Stomach (tissue), 8 donors: ENCODE measurements at regions not wholly inside any gene's neighbourhood (a gene's known extent, or its start where the extent isn't known, plus 50 kb on each side); places are given as distances from the start of the nearest gene placed in this dataset.

ENCODE experiments used
- DNase-seq, 2 donors: peaks; one replicate each; pipeline versions ENCODE4 v3.0.0 to v3.0.0-alpha.2; 2013 to 2019
- H3K27ac ChIP-seq, 5 donors: fragments of 200-600 bp in 4 of 5; sonication (generic) in 4 of 5; one replicate each; pipeline ENCODE4 v1.5.1; 2013 to 2019; ENCODE audit warnings: mild to moderate bottlenecking in 1 of 5, moderate library complexity in 1 of 5
- H3K27me3 ChIP-seq, 3 donors: fragments of 200-600 bp; sonication (generic); one replicate each; pipeline ENCODE4 v1.5.1; 2017 to 2019; ENCODE audit warnings: mixed run types in 1 of 3
- H3K36me3 ChIP-seq, 4 donors: fragments of 200-600 bp; sonication (generic); 1 replicate in 3 of 4; 2 replicates in 1 of 4; pipeline ENCODE4 v1.5.1; 2016 to 2019
- H3K4me1 ChIP-seq, 4 donors: fragments of 200-600 bp; sonication (generic); one replicate each; pipeline ENCODE4 v1.5.1; 2016 to 2019
- H3K4me3 ChIP-seq, 4 donors: fragments of 200-600 bp; sonication (generic) in 3 of 4; one replicate each; pipeline ENCODE4 v1.5.1; 2016 to 2019; ENCODE audit warnings: mild to moderate bottlenecking in 1 of 4
- H3K9me3 ChIP-seq, 4 donors: fragments of 200-600 bp; sonication (generic); one replicate each; pipeline ENCODE4 v1.5.1; 2016 to 2019
- EP300 ChIP-seq: sonication (generic); formaldehyde crosslinking; IDR thresholded peaks from one replicate; pipeline ENCODE4 v1.6.1; 2017; ENCODE audit warnings: antibody characterized with exemption
- POLR2A ChIP-seq, 4 donors: fragments of 450-650 bp; IDR thresholded peaks; one replicate each; pipeline ENCODE4 v1.6.1; 2016; ENCODE audit warnings: antibody characterized with exemption in 4 of 4, control low read depth in 2 of 4, mild to moderate bottlenecking in 1 of 4, moderate library complexity in 1 of 4
- POLR2AphosphoS5 ChIP-seq, 3 donors: sonication (generic); formaldehyde crosslinking; IDR thresholded peaks; one replicate each; pipeline ENCODE4 v1.6.1; 2016; ENCODE audit warnings: antibody characterized with exemption in 3 of 3
- WGBS, 5 donors: extraction: QIAGEN DNeasy Blood & Tissue Kit in 3 of 5; methylation state at CpG; one replicate each; pipeline versions ENCODE4 v1.1.5 to v1.1.7; 2013 to 2018; 5-methylcytosine and 5-hydroxymethylcytosine counted together
- intact Hi-C: fragments of 100-400 bp; cut with DNase I; formaldehyde crosslinking; loops from one replicate; pipeline ENCODE4 v1.15.1; 2023; ENCODE audit warnings: low total_unique reads
- TF ChIP-seq, protein P1 (sequence below), 7 experiments: fragments of 450-650 bp in 4 of 7; fragments of 200-600 bp in 3 of 7; sonication (generic) in 3 of 7; IDR thresholded peaks; one replicate each; pipeline ENCODE4 v1.5.1; 2016 to 2019; ENCODE audit warnings: antibody characterized with exemption in 7 of 7, control low read depth in 2 of 7, mild to moderate bottlenecking in 1 of 7
- donor health status: healthy with polysubstance abuse.
- donor health status: Bipolar disorder and iron deficiency.
- donor health status: healthy.

DNA sequence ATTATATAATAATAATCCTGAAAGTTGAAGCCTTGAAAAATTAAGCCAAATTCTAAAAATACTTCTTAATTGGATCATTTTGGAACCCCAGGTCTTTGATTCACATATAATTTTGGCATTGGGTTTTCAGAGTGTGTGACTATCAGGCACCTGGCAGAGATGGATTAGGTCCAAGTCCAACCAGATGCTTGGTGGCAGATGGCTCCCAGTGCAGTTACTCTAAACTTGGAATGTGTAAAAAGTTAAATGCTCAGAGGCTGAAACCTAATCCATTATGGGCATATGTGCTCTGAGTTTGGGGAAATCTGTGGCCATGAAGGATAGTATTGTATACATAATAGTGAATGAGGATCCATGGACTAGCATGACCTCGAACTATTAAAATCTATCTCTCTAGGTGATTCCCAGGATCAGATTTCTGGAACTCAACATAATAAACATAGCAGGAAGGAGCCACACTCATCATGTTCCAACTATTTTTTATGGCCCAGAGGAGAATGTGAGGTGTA lies 333.0 kb downstream of the RPRM start:
- TF ChIP-seq EP300, result no peak
- no peak for TF ChIP-seq POLR2A (IDR thresholded peaks at IDR 0.05)
- TF ChIP-seq POLR2AphosphoS5 (IDR thresholded peaks at IDR 0.05), result no peak
- TF ChIP-seq, protein P1, sequence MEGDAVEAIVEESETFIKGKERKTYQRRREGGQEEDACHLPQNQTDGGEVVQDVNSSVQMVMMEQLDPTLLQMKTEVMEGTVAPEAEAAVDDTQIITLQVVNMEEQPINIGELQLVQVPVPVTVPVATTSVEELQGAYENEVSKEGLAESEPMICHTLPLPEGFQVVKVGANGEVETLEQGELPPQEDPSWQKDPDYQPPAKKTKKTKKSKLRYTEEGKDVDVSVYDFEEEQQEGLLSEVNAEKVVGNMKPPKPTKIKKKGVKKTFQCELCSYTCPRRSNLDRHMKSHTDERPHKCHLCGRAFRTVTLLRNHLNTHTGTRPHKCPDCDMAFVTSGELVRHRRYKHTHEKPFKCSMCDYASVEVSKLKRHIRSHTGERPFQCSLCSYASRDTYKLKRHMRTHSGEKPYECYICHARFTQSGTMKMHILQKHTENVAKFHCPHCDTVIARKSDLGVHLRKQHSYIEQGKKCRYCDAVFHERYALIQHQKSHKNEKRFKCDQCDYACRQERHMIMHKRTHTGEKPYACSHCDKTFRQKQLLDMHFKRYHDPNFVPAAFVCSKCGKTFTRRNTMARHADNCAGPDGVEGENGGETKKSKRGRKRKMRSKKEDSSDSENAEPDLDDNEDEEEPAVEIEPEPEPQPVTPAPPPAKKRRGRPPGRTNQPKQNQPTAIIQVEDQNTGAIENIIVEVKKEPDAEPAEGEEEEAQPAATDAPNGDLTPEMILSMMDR (IDR thresholded peaks at IDR 0.05), result no peak
- Histone ChIP-seq H3K27ac (no peak overlapping the region), H3K4me3 (no peak overlapping the region), H3K9me3 (no peaks in the 10 kb centered on the region), H3K27me3 (no peaks in the 10 kb centered on the region), H3K36me3 (no peaks in the 10 kb centered on the region), H3K4me1 (peaks cover 0 to 10% (median 0%) of the 10 kb centered on the region in 4 donors)
- intact Hi-C loops, result no loop called here
- WGBS, 5 donors, result 59 to 85% (median 70%) methylated on average over 1 of the region's 1 CpG
- DNase-seq, result no peak

DNA sequence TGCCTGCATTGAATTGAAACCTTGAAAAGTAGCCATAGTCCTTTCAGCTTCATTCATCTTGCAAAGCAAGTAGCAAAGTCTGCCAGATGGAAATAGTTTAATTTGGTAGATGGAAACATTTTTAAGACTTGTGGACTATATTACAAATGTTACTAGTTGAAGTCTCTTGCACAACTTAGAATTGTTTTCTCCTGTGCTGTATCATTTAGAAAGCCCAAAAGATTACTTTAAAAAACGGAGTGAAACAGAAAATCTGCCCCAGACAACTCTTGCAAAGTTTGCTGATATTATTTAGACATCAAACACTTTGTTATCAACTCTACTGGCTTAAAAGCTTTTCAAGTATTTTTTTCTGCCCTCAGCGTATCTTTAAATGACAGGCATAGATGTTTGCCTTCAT lies 335.0 kb downstream of the RPRM start:
- no peak for DNase-seq
- Histone ChIP-seq H3K27ac (no peak overlapping the region), H3K4me3 (no peak overlapping the region), H3K4me1 (peaks cover 0 to 10% (median 0%) of the 10 kb centered on the region in 4 donors), H3K36me3 (no peaks in the 10 kb centered on the region), H3K9me3 (no peaks in the 10 kb centered on the region), H3K27me3 (no peaks in the 10 kb centered on the region)
- TF ChIP-seq POLR2AphosphoS5 (IDR thresholded peaks at IDR 0.05), result no peak
- no peak for TF ChIP-seq POLR2A (IDR thresholded peaks at IDR 0.05)
- TF ChIP-seq EP300, result no peak
- TF ChIP-seq, protein P1 (IDR thresholded peaks at IDR 0.05), result no peak
- intact Hi-C loops, result no loop called here
- 10 to 32% (median 23%) methylated on average over 2 of the region's 2 CpGs for WGBS, 5 donors

DNA sequence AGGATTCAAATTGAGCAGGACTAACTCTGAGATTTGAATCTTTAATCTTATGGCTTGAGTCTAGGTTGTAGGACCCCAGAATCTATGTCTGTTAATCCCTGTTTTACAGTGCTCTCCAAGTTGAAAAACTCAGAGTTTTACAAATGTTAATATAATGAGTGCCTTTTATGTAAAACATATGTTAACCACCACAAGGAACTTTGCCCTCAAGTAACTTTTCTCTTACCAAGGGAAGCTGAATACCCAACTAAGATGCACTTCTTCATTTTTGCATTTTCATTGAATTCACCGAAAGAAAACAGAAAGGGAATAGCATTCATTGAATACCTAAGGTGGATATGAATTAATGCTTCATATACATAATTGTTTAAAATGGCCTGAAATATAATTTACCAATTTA lies 338.1 kb downstream of the RPRM start:
- intact Hi-C loops, result no loop called here
- H3K27ac ChIP-seq, result no peak overlapping the region

DNA sequence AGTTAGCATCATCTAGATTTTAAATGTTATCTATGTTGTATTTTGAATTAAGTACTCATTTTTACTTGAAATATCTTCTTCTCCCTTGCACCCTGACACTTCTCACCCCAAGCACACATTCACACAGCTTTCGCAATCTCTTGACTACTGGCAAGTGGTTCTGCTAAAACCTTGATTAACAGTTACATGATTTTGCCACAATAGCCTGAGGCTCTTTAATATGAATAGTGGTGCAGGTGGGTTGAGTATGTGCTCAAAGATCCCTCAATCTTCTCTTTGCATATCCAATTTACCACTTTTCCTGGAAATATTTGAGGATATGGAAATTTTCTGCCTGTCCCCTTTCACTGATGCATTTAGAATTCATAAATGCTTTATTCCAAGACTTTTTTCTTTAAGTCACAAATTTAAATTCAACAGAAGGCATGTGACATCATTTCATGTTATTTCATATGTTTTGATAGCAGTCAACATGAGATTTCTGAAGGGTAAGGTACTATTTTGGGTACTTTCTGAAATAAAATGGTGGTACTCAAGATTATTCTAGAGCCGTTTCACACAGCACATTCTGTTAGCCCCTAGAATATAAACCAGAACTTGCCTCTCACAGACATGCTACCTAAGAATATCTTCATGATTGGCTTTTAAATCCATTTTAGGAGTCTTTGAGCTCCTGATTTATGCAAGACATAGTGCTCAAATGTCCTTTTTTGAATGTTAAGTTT lies 339.7 kb downstream of the RPRM start:
- TF ChIP-seq, protein P1 (IDR thresholded peaks at IDR 0.05), result no peak
- no peak for TF ChIP-seq POLR2AphosphoS5 (IDR thresholded peaks at IDR 0.05)
- TF ChIP-seq POLR2A (IDR thresholded peaks at IDR 0.05), result no peak
- no peak for TF ChIP-seq EP300
- no peak overlapping the region for H3K27ac ChIP-seq
- H3K27me3 ChIP-seq, result no peaks in the 10 kb centered on the region
- peaks cover 0 to 6% (median 0%) of the 10 kb centered on the region in 4 donors for H3K4me1 ChIP-seq
- no peak for DNase-seq
- no peaks in the 10 kb centered on the region for H3K36me3 ChIP-seq
- no peaks in the 10 kb centered on the region for H3K9me3 ChIP-seq
- WGBS, 5 donors, result 76 to 89% (median 84%) methylated on average over 2 of the region's 2 CpGs
- intact Hi-C loops, result no loop called here
- no peak overlapping the region for H3K4me3 ChIP-seq

More for the DNA sequence above, 338.1 kb downstream of the RPRM start:
- TF ChIP-seq, protein P1 (IDR thresholded peaks at IDR 0.05), result no peak
- TF ChIP-seq POLR2AphosphoS5 (IDR thresholded peaks at IDR 0.05) (no peak), EP300 (no peak), POLR2A (IDR thresholded peaks at IDR 0.05) (no peak)
- no peaks in the 10 kb centered on the region for H3K36me3 ChIP-seq
- DNase-seq, result no peak
- 91 to 97% (median 93%) methylated on average over 1 of the region's 1 CpG for WGBS, 5 donors
- H3K9me3 ChIP-seq, result no peaks in the 10 kb centered on the region
- no peak overlapping the region for H3K4me3 ChIP-seq
- H3K4me1 ChIP-seq, result peaks cover 0 to 10% (median 0%) of the 10 kb centered on the region in 4 donors
- no peaks in the 10 kb centered on the region for H3K27me3 ChIP-seq
